ENCODE measurements at regions not wholly inside any gene's neighbourhood (a gene's known extent, or its start where the extent isn't known, plus 50 kb on each side); places are given as distances from the start of the nearest gene placed in this dataset.

- no peak for DNase-seq (ENCODE audit: low read depth)
These were observed 631.8 kb upstream of the CELF2 start for GRCh38 chr10:10385831-10386230.

- DNase-seq (ENCODE audit: low read depth), result no peak
These were observed 628.5 kb upstream of the CELF2 start for GRCh38 chr10:10389182-10389581.

- DNase-seq (ENCODE audit: low read depth), result no peak
These were observed 625.2 kb upstream of the CELF2 start for GRCh38 chr10:10392511-10392910.

GRCh38 chr10:10394933-10395658 is 622.6 kb upstream of the CELF2 start:
- DNase-seq (ENCODE audit: low read depth), result peak; percentile 22

GRCh38 chr10:10396601-10397000 is 621.1 kb upstream of the CELF2 start:
- DNase-seq (ENCODE audit: low read depth), result no peak

- DNase-seq (ENCODE audit: low read depth), result no peak
These were observed 619.8 kb upstream of the CELF2 start for GRCh38 chr10:10397906-10398305.

GRCh38 chr10:10403762-10404161 is 613.9 kb upstream of the CELF2 start:
- no peak for DNase-seq (ENCODE audit: low read depth)

- no peak for DNase-seq (ENCODE audit: low read depth)
These were observed 600.0 kb upstream of the CELF2 start for GRCh38 chr10:10417671-10418070.

- DNase-seq (ENCODE audit: low read depth), result no peak
These were observed 599.3 kb upstream of the CELF2 start for GRCh38 chr10:10418387-10418786.

- DNase-seq (ENCODE audit: low read depth), result no peak
These were observed 596.6 kb upstream of the CELF2 start for GRCh38 chr10:10421071-10421470.

- no peak for DNase-seq (ENCODE audit: low read depth)
These were observed 586.1 kb upstream of the CELF2 start for GRCh38 chr10:10431422-10432066.

GRCh38 chr10:10432296-10433035 is 585.2 kb upstream of the CELF2 start:
- DNase-seq (ENCODE audit: low read depth), result peak; percentile 2

GRCh38 chr10:10434312-10434711 is 583.4 kb upstream of the CELF2 start:
- no peak for DNase-seq (ENCODE audit: low read depth)

GRCh38 chr10:10437886-10438285 is 579.8 kb upstream of the CELF2 start:
- no peak for DNase-seq (ENCODE audit: low read depth)

- peak; percentile 9 for DNase-seq (ENCODE audit: low read depth)
These were observed 579.2 kb upstream of the CELF2 start for GRCh38 chr10:10438335-10439100.

GRCh38 chr10:10456856-10457255 is 560.8 kb upstream of the CELF2 start:
- no peak for DNase-seq (ENCODE audit: low read depth)

- DNase-seq (ENCODE audit: low read depth), result no peak
These were observed 557.2 kb upstream of the CELF2 start for GRCh38 chr10:10460451-10460850.

GRCh38 chr10:10462151-10462941 is 555.3 kb upstream of the CELF2 start:
- no peak for DNase-seq (ENCODE audit: low read depth)

- DNase-seq (ENCODE audit: low read depth), result no peak
These were observed 545.9 kb upstream of the CELF2 start for GRCh38 chr10:10471758-10472157.

- DNase-seq (ENCODE audit: low read depth), result no peak
These were observed 541.9 kb upstream of the CELF2 start for GRCh38 chr10:10475812-10476211.

- DNase-seq (ENCODE audit: low read depth), result no peak
These were observed 539.8 kb upstream of the CELF2 start for GRCh38 chr10:10477844-10478243.

GRCh38 chr10:10479465-10479864 is 538.2 kb upstream of the CELF2 start:
- DNase-seq (ENCODE audit: low read depth), result no peak

Data from fibroblast of the conjunctiva (primary cell).